ENCODE measurements at regions not wholly inside any gene's neighbourhood (a gene's known extent, or its start where the extent isn't known, plus 50 kb on each side); places are given as distances from the start of the nearest gene placed in this dataset.
"Not testable (repeated sequence)": the region's sequence is repeated elsewhere in the genome, so short reads cannot be mapped to it uniquely, and the experiment has no call there.

- TF ChIP-seq GATA1 (IDR thresholded peaks at IDR 0.05; ENCODE audit: low read depth, low read length) (no peak), POLR2A (IDR thresholded peaks at IDR 0.05; ENCODE audit: low read length) (no peak)
- DNase-seq = no peak
These were observed 226.4 kb upstream of the POGK start for GRCh38 chr1:166612886-166613285.

GRCh38 chr1:166616206-166616605, 223.1 kb upstream of the POGK start:
- DNase-seq = no peak
- TF ChIP-seq POLR2A (IDR thresholded peaks at IDR 0.05; ENCODE audit: low read length) = no peak
- TF ChIP-seq GATA1 (IDR thresholded peaks at IDR 0.05; ENCODE audit: low read depth, low read length) = no peak

GRCh38 chr1:166626711-166627110, 212.6 kb upstream of the POGK start:
- TF ChIP-seq GATA1 (IDR thresholded peaks at IDR 0.05; ENCODE audit: low read depth, low read length) = no peak
- DNase-seq = no peak

GRCh38 chr1:166627558-166627957, 211.7 kb upstream of the POGK start:
- no peak for DNase-seq
- TF ChIP-seq GATA1 (IDR thresholded peaks at IDR 0.05; ENCODE audit: low read depth, low read length) (no peak), POLR2A (IDR thresholded peaks at IDR 0.05; ENCODE audit: low read length) (no peak)

DNA sequence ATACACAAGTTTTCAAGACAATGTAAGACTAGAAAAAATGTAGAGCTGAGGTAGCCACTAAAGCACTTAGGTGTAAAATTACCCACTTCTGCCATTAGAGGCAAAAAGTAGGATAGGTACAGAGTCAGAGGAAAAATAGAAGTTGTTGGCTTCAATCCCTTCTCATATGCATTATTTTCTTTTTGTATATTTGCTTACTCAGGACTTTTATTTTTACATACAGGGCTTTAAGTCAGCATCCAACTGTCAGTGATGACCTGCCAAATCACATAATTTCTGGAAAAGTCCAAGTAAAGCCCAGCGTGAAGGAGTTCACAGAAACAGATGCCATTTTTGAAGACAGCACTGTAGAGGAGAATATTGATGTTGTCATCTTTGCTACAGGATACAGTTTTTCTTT, 211.0 kb upstream of the POGK start:
- no peak for DNase-seq
- TF ChIP-seq GATA1 (IDR thresholded peaks at IDR 0.05; ENCODE audit: low read depth, low read length) (no peak), POLR2A (IDR thresholded peaks at IDR 0.05; ENCODE audit: low read length) (no peak)

DNA sequence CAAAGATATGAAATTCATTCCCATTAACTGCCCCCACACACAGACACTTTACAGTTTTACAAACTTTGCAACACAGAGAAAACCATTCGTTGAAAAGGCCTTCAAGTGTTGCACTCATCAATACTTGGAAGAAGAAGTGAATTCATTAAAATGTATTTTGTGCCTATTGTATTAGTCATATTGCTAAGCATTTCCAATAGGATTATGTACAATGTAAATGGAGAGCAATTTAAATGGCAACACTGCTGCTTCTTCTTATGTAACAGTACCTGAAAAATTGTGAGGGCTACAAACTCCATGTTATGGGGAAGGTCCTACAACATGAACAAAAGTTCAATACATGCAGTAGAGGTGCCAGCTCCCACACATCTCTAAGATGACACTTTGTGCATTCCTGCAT, 209.3 kb upstream of the POGK start:
- no peak for DNase-seq
- TF ChIP-seq GATA1 (IDR thresholded peaks at IDR 0.05; ENCODE audit: low read depth, low read length) (no peak), POLR2A (IDR thresholded peaks at IDR 0.05; ENCODE audit: low read length) (no peak)

GRCh38 chr1:166630369-166630768, 208.9 kb upstream of the POGK start:
- no peak for DNase-seq
- TF ChIP-seq GATA1 (IDR thresholded peaks at IDR 0.05; ENCODE audit: low read depth, low read length) (no peak), POLR2A (IDR thresholded peaks at IDR 0.05; ENCODE audit: low read length) (no peak)

DNA sequence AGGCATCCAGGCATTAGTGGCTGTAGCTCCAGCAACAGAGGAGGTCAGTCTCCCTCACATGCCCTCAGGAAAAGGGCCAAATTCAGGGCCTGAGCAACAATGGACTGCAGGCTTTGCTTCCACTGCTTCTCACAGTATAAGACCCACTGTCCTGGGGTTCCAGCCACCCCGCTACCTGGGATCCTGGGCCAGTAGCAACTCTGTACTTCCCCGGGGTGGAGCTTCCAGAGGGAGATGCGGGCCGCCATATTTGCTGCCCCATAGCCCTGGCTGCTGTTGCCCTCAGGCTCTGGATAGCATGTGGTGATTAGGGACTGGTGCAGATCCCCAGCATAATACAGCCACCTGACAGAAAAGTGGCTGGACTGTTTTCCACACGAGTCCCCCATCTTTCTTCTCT, 201.1 kb upstream of the POGK start:
- no peak for TF ChIP-seq POLR2A (IDR thresholded peaks at IDR 0.05; ENCODE audit: low read length)
- TF ChIP-seq GATA1 (IDR thresholded peaks at IDR 0.05; ENCODE audit: low read depth, low read length) = no peak
- DNase-seq = no peak

- not testable (repeated sequence) for DNase-seq
These were observed 182.0 kb upstream of the POGK start for GRCh38 chr1:166657228-166657627.

DNA sequence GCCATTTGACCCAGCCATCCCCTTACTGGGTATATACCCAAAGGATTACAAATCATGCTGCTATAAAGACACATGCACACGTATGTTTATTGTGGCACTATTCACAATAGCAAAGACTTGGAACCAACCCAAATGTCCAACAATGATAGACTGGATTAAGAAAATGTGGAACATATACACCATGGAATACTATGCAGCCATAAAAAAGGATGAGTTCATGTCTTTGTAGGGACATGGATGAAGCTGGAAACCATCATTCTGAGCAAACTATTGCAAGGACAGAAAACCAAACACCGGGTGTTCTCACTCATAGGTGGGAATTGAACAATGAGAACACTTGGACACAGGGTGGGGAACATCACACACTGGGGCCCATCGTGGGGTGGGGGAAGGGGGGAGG, 172.5 kb upstream of the POGK start:
- not testable (repeated sequence) for DNase-seq

- not testable (repeated sequence) for DNase-seq
These were observed 171.7 kb upstream of the POGK start for GRCh38 chr1:166667600-166667999.

DNA sequence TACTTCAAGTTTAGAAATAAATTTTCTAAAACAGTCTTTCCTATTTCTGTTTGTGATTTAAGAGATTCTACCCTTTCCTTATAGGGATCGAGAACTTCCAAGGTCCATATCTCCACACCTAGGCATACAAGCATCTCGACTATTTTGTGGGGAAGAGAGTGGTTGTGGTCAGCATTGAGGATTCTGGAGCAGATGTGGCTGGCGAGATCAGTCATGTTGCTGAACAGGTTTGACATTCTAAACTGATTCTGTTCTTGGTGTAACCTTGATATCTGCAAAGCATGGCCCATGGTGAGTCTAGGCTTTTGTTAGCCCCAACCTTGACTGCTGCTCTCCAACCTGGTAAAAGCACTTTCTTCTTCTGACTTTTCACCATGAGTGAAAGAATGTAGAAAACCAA, 167.6 kb upstream of the POGK start:
- TF ChIP-seq GATA1 (IDR thresholded peaks at IDR 0.05; ENCODE audit: low read depth, low read length) (no peak), POLR2A (IDR thresholded peaks at IDR 0.05; ENCODE audit: low read length) (no peak)
- no peak for DNase-seq

- DNase-seq = no peak
- no peak for TF ChIP-seq POLR2A (IDR thresholded peaks at IDR 0.05; ENCODE audit: low read length)
- no peak for TF ChIP-seq GATA1 (IDR thresholded peaks at IDR 0.05; ENCODE audit: low read depth, low read length)
These were observed 165.6 kb upstream of the POGK start for GRCh38 chr1:166673722-166674121.

- TF ChIP-seq GATA1 (IDR thresholded peaks at IDR 0.05; ENCODE audit: low read depth, low read length) = no peak
- no peak for TF ChIP-seq POLR2A (IDR thresholded peaks at IDR 0.05; ENCODE audit: low read length)
- DNase-seq = peak in 1 of 2 experiments; percentile 11
These were observed 164.1 kb upstream of the POGK start for GRCh38 chr1:166675213-166675612.

GRCh38 chr1:166676981-166677380, 162.3 kb upstream of the POGK start:
- DNase-seq = peak in 1 of 2 experiments; percentile 5
- TF ChIP-seq GATA1 (IDR thresholded peaks at IDR 0.05; ENCODE audit: low read depth, low read length) (no peak), POLR2A (IDR thresholded peaks at IDR 0.05; ENCODE audit: low read length) (no peak)

- TF ChIP-seq POLR2A (IDR thresholded peaks at IDR 0.05; ENCODE audit: low read length) (no peak), GATA1 (IDR thresholded peaks at IDR 0.05; ENCODE audit: low read depth, low read length) (no peak)
- DNase-seq = no peak
These were observed 159.9 kb upstream of the POGK start for GRCh38 chr1:166679369-166679768.

- no peak for DNase-seq
- TF ChIP-seq POLR2A (IDR thresholded peaks at IDR 0.05; ENCODE audit: low read length) (no peak), GATA1 (IDR thresholded peaks at IDR 0.05; ENCODE audit: low read depth, low read length) (no peak)
These were observed 156.7 kb upstream of the POGK start for GRCh38 chr1:166682588-166682987.

DNA sequence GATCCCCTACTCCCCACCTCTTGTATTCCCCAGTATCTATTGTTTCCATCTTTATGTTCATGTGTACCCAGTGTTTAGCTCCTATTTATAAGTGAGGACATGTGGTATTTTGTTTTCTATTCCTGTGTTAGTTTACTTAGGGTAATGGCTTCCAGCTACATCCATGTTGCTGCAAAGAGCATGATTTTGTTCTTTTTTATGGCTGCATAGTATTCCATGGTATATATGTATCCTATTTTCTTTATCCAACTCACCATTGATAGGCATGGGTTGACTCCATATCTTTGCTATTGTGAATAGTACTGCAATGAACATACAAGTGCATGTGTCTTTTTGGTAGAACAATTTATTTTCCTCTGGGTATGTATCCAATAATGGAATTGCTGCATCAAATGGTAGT, 154.6 kb upstream of the POGK start:
- DNase-seq = not testable (repeated sequence)
